Epithelial cell of proximal tubule (primary cell): ENCODE measurements at regions not wholly inside any gene's neighbourhood (a gene's known extent, or its start where the extent isn't known, plus 50 kb on each side); places are given as distances from the start of the nearest gene placed in this dataset.

Experiments used
- DNase-seq: peaks from one replicate; pipeline ENCODE4 v3.0.0-alpha.2; 2011; ENCODE audit warnings: low read depth
- H3K4me3 ChIP-seq: 2 replicates; pipeline ENCODE4 v1.5.1; 2011; ENCODE audit warnings: low read depth, mild to moderate bottlenecking, low read length
- TF ChIP-seq, protein P1 (sequence below): conservative IDR thresholded peaks from 2 replicates; pipeline ENCODE4 v1.5.1; 2012; ENCODE audit warnings: low read depth, mild to moderate bottlenecking, low read length

- H3K4me3 ChIP-seq = no peak overlapping the region
- TF ChIP-seq, protein P1, sequence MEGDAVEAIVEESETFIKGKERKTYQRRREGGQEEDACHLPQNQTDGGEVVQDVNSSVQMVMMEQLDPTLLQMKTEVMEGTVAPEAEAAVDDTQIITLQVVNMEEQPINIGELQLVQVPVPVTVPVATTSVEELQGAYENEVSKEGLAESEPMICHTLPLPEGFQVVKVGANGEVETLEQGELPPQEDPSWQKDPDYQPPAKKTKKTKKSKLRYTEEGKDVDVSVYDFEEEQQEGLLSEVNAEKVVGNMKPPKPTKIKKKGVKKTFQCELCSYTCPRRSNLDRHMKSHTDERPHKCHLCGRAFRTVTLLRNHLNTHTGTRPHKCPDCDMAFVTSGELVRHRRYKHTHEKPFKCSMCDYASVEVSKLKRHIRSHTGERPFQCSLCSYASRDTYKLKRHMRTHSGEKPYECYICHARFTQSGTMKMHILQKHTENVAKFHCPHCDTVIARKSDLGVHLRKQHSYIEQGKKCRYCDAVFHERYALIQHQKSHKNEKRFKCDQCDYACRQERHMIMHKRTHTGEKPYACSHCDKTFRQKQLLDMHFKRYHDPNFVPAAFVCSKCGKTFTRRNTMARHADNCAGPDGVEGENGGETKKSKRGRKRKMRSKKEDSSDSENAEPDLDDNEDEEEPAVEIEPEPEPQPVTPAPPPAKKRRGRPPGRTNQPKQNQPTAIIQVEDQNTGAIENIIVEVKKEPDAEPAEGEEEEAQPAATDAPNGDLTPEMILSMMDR = no peak
- DNase-seq = no peak
Measured at GRCh38 chr1:217273866-217274265, 357.0 kb downstream of the GPATCH2 start.

DNA sequence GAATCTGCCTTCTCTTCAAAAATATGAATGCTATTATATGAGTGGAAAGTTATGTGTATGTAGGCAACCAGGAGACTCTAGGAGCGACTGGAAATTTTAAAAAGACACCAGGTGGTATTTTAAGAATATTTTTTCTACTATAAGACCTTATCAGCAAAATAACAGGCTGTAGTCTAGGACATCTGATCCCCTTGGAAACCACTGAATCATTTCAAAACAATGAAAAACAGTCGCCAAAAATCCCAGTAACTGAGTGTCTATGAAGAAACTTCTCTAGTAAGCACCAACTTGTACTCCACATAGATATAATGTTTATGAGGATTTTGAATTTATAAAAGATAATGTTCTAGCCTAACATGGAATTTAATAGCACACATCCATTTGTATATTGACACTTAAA lies 358.5 kb downstream of the GPATCH2 start:
- DNase-seq = peak; percentile 9
- TF ChIP-seq, protein P1 = no peak
- no peak overlapping the region for H3K4me3 ChIP-seq

DNA sequence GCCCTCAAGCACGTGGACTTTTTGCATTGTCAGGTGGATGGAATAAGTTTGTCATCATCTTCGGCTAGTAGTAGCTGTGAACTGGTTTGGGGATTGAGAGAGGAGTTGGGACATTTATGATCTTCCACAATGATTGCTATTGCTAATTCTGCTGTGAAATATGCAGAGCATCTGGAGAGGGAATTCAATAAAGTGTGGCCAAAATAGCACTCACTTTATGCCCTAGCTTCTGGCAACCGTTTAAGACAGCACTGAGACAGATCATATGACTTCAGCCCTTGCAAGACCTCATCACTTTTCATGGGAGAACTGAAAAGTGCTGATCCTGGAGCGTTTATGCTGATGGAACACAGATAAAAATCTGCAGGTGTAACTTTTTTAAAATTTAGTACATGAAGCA lies 360.8 kb downstream of the GPATCH2 start:
- no peak overlapping the region for H3K4me3 ChIP-seq
- TF ChIP-seq, protein P1 = no peak
- DNase-seq = no peak

GRCh38 chr1:217268058-217268457 lies 362.8 kb downstream of the GPATCH2 start:
- no peak overlapping the region for H3K4me3 ChIP-seq
- TF ChIP-seq, protein P1 = no peak
- no peak for DNase-seq

GRCh38 chr1:217261636-217262035 lies 369.3 kb downstream of the GPATCH2 start:
- H3K4me3 ChIP-seq = no peak overlapping the region
- no peak for DNase-seq
- TF ChIP-seq, protein P1 = no peak

- H3K4me3 ChIP-seq = no peak overlapping the region
- TF ChIP-seq, protein P1 = no peak
- no peak for DNase-seq
Measured at GRCh38 chr1:217260676-217261075, 370.2 kb downstream of the GPATCH2 start.

GRCh38 chr1:217253985-217254384 lies 376.9 kb downstream of the GPATCH2 start:
- no peak overlapping the region for H3K4me3 ChIP-seq
- DNase-seq = no peak
- TF ChIP-seq, protein P1 = no peak
